PC-9 (cell line): ENCODE measurements at regions not wholly inside any gene's neighbourhood (a gene's known extent, or its start where the extent isn't known, plus 50 kb on each side); places are given as distances from the start of the nearest gene placed in this dataset.

Source experiments
- BruUV-seq: library from RNA; stranded (reverse); fragments of 400-500 nt; replicated peaks from 2 replicates; lab custom pipeline; 2021; lab: Mats Ljungman, UMichigan
- CTCF ChIA-PET: fragments of 300-600 bp; sonication (Branson Sonifier 250); formaldehyde crosslinking; loops from one replicate; lab custom pipeline; 2022; ENCODE audit warnings: antibody characterized with exemption; lab: Charles Lee
- POLR2A ChIA-PET: fragments of 300-600 bp; sonication (Branson Sonifier 250); formaldehyde crosslinking; loops from one replicate; lab custom pipeline; 2022; ENCODE audit warnings: antibody characterized with exemption; ENCODE audit not compliant: unreplicated experiment; lab: Charles Lee
- DNase-seq, 2 experiments: peaks; one replicate each; pipeline versions ENCODE4 v3.0.0 to v3.0.0-alpha.2; 2015 to 2022; ENCODE audit warnings: mixed read lengths in 1 of 2
- H2AFZ ChIP-seq: fragments of 200-600 bp; sonication (generic); 2 replicates; pipeline ENCODE4 v1.8.1; 2017; ENCODE audit warnings: antibody characterized with exemption
- H3F3A ChIP-seq: fragments of 200-600 bp; sonication (generic); 2 replicates; pipeline ENCODE4 v1.8.1; 2017; ENCODE audit warnings: antibody characterized with exemption, mild to moderate bottlenecking, low read depth; ENCODE audit not compliant: insufficient read depth
- H3K27ac ChIP-seq: fragments of 200-600 bp; sonication (generic); 2 replicates; pipeline ENCODE4 v1.6.1; 2016; ENCODE audit warnings: mixed run types
- H3K27me3 ChIP-seq: fragments of 200-600 bp; sonication (generic); 2 replicates; pipeline ENCODE4 v1.6.1; 2016; ENCODE audit warnings: low read depth, mixed run types; ENCODE audit not compliant: insufficient read depth
- H3K36me3 ChIP-seq: fragments of 200-600 bp; sonication (generic); 2 replicates; pipeline ENCODE4 v1.6.1; 2016; ENCODE audit warnings: low read depth, mixed run types
- H3K4me1 ChIP-seq: fragments of 200-600 bp; sonication (generic); replicated peaks from 2 replicates; pipeline ENCODE4 v1.6.1; 2016; ENCODE audit warnings: mixed run types; ENCODE audit not compliant: insufficient read depth
- H3K4me2 ChIP-seq: fragments of 200-600 bp; sonication (generic); 2 replicates; pipeline ENCODE4 v1.6.1; 2017; ENCODE audit warnings: mixed run types
- H3K4me3 ChIP-seq: fragments of 200-600 bp; sonication (generic); 2 replicates; pipeline ENCODE4 v1.6.1; 2016; ENCODE audit warnings: mixed run types
- H3K79me2 ChIP-seq: fragments of 200-600 bp; sonication (generic); 2 replicates; pipeline ENCODE4 v1.6.1; 2017; ENCODE audit warnings: low read depth, mixed run types
- H3K9me2 ChIP-seq: fragments of 200-600 bp; sonication (generic); 2 replicates; pipeline ENCODE4 v1.8.1; 2017; ENCODE audit warnings: mild to moderate bottlenecking; ENCODE audit not compliant: insufficient read depth
- H3K9me3 ChIP-seq: fragments of 200-600 bp; sonication (generic); 2 replicates; pipeline ENCODE4 v1.8.1; 2016; ENCODE audit warnings: low read depth; ENCODE audit not compliant: insufficient read depth
- H4K20me1 ChIP-seq: fragments of 200-600 bp; sonication (generic); 2 replicates; pipeline ENCODE4 v1.8.1; 2017; ENCODE audit not compliant: insufficient read depth
- CTCF ChIP-seq: fragments of 200-600 bp; sonication (generic); conservative IDR thresholded peaks from 2 replicates; pipeline ENCODE4 v1.6.1; 2017; ENCODE audit warnings: mixed run types, antibody characterized with exemption, mild to moderate bottlenecking, moderate library complexity
- EZH2 ChIP-seq: fragments of 200-600 bp; sonication (generic); IDR thresholded peaks from 2 replicates; pipeline ENCODE4 v1.8.0; 2017; ENCODE audit warnings: antibody characterized with exemption, low read depth
- intact Hi-C: fragments of 100-400 bp; cut with micrococcal nuclease; formaldehyde crosslinking; loops from one replicate; pipeline ENCODE4 v1.10.0; 2022; ENCODE audit not compliant: unreplicated experiment

- Histone ChIP-seq H3K9me2 (no peaks in the 10 kb centered on the region), H3K27me3 (no peaks in the 10 kb centered on the region), H3K9me3 (no peaks in the 10 kb centered on the region), H2AFZ (no peak overlapping the region), H3K79me2 (no peaks in the 10 kb centered on the region), H3K27ac (no peak overlapping the region), H3K4me1 (peaks cover 16% of the 10 kb centered on the region), H3K36me3 (no peaks in the 10 kb centered on the region), H3F3A (peaks cover 3% of the 10 kb centered on the region; the same call in 1 of the 2 replicates), H4K20me1 (no peaks in the 10 kb centered on the region), H3K4me3 (no peak overlapping the region), H3K4me2 (no peak overlapping the region)
- BruUV-seq = no TSS peak
- POLR2A ChIA-PET = no interaction called here
- DNase-seq = no peak
- CTCF ChIA-PET = no interaction called here
- no peak for TF ChIP-seq CTCF
- TF ChIP-seq EZH2 = no peak
- intact Hi-C loops = no loop called here
Measured at GRCh38 chr5:74209571-74209970, 431.0 kb downstream of the ENC1 start.

GRCh38 chr5:74206579-74207550 lies 433.7 kb downstream of the ENC1 start:
- POLR2A ChIA-PET = interaction anchor here (0.5 kb wide), 1 partner anchor 332 kb away, joined by 4 read pairs; no protein-coding TSS in a partner anchor
- TF ChIP-seq EZH2 = no peak
- no peak for TF ChIP-seq CTCF
- Histone ChIP-seq H3F3A (peaks cover 9% of the 10 kb centered on the region), H2AFZ (no peak overlapping the region), H3K79me2 (no peaks in the 10 kb centered on the region), H3K36me3 (no peaks in the 10 kb centered on the region), H3K9me2 (no peaks in the 10 kb centered on the region), H3K27me3 (no peaks in the 10 kb centered on the region), H3K4me3 (no peak overlapping the region), H3K4me2 (no peak overlapping the region), H3K27ac (no peak overlapping the region), H3K9me3 (no peaks in the 10 kb centered on the region), H3K4me1 (peaks cover 18% of the 10 kb centered on the region), H4K20me1 (no peaks in the 10 kb centered on the region)
- intact Hi-C loops = loop anchor here (1.0 to 2.0 kb wide), 3 partner anchors 36 to 188 kb away; no protein-coding TSS in a partner anchor
- BruUV-seq = no TSS peak
- CTCF ChIA-PET = interaction anchor here (0.6 to 0.8 kb wide), 2 partner anchors 34 to 896 kb away, joined by 3 to 4 read pairs; no protein-coding TSS in a partner anchor
- peak in 1 of 2 experiments; percentile 74 for DNase-seq

GRCh38 chr5:74205767-74206578 lies 434.6 kb downstream of the ENC1 start:
- Histone ChIP-seq H3F3A (peaks cover 17% of the 10 kb centered on the region), H3K4me2 (no peak overlapping the region), H3K27ac (no peak overlapping the region), H3K9me2 (no peaks in the 10 kb centered on the region), H4K20me1 (no peaks in the 10 kb centered on the region), H3K9me3 (no peaks in the 10 kb centered on the region), H3K4me1 (peaks cover 27% of the 10 kb centered on the region), H3K27me3 (no peaks in the 10 kb centered on the region), H3K36me3 (no peaks in the 10 kb centered on the region), H3K4me3 (no peak overlapping the region), H2AFZ (no peak overlapping the region), H3K79me2 (no peaks in the 10 kb centered on the region)
- CTCF ChIA-PET = interaction anchor here (0.6 to 0.8 kb wide), 2 partner anchors 35 to 895 kb away, joined by 3 to 4 read pairs; no protein-coding TSS in a partner anchor
- intact Hi-C loops = loop anchor here (1.0 to 2.0 kb wide), 3 partner anchors 37 to 189 kb away; no protein-coding TSS in a partner anchor
- BruUV-seq = no TSS peak
- TF ChIP-seq EZH2 (no peak), CTCF (no peak)
- peak in 1 of 2 experiments; percentile 24 for DNase-seq
- POLR2A ChIA-PET = interaction anchor here (0.5 to 0.7 kb wide), 2 partner anchors 142 to 332 kb away, joined by 4 to 7 read pairs; no protein-coding TSS in a partner anchor
